GM12875 (cell line): ENCODE measurements at regions not wholly inside any gene's neighbourhood (a gene's known extent, or its start where the extent isn't known, plus 50 kb on each side); places are given as distances from the start of the nearest gene placed in this dataset.

Source experiments
- H3K4me3 ChIP-seq: one replicate; pipeline ENCODE4 v1.5.1; 2011; ENCODE audit warnings: low read depth, low read length, control low read depth
- CTCF ChIP-seq: IDR thresholded peaks from 2 replicates; pipeline ENCODE4 v1.5.1; 2011; ENCODE audit warnings: low read depth, mild to moderate bottlenecking, control low read depth, inconsistent platforms, low read length, moderate library complexity, borderline replicate concordance; ENCODE audit not compliant: insufficient read depth

DNA sequence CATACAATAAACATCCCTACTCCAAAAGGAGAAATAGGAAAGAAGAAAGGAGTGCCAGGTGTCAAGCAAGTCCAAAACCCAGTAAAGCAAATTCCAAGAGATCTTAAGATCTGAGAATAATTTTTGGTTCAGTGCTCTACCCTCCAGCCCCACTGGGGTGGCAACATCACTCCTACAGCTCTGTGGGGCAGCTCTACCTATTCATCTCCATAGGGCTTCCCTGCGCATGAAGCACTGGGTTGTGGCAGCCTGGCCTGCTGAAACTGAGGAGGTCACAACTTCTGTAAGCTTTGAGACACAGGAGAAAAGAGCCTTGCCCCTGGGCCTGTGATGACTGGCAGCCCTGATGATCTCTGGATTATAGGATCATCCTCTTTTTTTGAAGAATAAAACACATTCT, 378.2 kb upstream of the SOX14 start:
- TF ChIP-seq CTCF, result no peak
- H3K4me3 ChIP-seq, result no peak overlapping the region

DNA sequence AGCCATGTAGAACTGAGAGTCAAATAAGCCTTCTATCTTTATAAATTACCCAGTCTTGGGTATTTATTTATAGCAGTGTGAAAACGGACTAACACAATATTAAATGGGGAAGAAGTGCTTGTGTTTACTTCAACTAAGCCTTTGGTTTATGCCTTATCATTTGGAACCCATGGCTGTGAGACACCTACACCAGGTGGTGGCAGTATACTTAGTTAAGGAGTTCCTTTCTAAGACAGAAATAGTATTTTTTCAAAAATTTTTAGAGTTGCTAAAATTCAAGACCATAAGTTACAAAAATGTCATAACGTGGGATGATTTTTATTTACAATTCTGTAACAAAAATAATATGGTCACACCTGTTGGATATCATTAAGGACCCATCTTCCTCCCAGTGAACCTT, 354.5 kb upstream of the SOX14 start:
- H3K4me3 ChIP-seq, result no peak overlapping the region
- 0 out of 2 replicates have a peak, but pooled peaks have one; percentile 7 for TF ChIP-seq CTCF

DNA sequence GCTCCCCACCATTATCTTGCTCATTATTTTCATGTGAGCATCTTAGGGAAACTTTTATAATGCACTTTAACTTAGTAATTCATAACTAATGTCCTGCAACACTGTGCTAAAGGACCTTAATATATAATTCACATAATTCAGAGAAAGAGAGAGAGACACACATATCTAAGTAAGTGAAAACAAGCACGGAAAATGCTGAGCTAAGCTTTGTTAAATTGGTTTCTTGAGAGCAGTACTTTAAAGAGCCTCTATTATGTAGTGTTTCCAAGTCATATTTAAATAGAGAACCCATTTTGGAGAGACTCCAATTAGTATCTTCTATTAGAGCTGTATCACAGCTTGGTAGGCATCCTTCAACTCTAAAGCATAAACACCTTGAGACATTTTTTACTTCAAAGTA, 354.1 kb upstream of the SOX14 start:
- no peak for TF ChIP-seq CTCF
- H3K4me3 ChIP-seq, result no peak overlapping the region

DNA sequence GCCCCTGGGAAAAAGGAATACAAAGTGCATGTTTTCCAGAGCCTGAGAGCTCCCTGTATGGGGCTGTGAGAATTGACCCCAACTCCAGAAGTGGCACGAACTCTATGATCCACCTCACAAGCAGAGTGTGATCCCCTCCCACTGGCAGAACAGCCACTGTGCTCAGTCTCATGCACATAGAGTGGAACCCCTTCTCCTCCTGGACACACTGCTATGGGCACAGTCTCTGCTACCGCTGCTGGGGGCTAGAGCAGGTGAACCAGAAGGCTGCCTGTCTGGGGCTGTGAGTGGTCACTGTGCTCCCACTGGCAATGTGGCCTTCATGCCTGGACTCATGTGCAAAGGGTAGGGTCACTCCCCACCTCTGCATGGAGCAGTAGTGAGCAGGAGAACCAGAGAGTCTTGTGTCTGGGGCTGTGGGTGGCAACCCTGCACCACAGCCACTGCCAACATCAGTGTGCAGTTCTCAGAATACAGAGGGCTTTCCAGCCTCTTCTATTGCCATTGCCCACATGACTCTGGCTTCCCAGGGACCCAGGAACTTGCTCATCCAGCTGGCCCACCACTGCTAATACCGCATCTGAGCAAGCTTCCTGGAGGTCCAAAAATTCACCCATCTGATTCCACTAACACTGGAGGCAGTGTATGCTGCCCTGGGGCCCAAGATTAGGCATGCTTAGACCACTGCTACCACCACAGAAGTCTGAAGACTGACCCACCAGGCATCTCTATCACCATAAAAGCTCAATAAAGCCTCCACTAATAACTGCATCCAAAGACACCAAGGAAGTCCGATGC, 343.7 kb upstream of the SOX14 start:
- TF ChIP-seq CTCF, result no peak
- H3K4me3 ChIP-seq, result no peak overlapping the region

DNA sequence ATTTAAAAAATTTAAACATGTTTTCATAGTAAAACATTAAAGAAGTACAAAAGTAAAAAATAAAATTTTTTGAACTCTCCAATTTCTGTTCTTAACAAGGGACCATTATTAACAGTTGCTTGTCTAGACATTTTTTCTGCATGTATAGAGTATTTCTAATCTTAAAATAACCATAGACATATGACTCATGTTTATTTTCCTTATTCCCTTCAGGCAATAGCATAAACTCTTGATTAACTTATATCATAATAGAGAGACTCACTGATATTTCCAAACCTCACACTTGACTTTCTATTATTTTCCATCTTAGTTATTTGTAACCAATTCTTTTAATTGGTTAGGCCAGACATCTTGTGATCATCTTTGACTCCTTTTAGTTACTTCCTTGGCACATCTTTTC, 325.6 kb upstream of the SOX14 start:
- no peak overlapping the region for H3K4me3 ChIP-seq

GRCh38 chr3:137460944-137461343, 303.2 kb upstream of the SOX14 start:
- H3K4me3 ChIP-seq, result no peak overlapping the region

More for the DNA sequence above, 325.6 kb upstream of the SOX14 start:
- no peak for TF ChIP-seq CTCF

More at GRCh38 chr3:137460944-137461343, 303.2 kb upstream of the SOX14 start:
- no peak for TF ChIP-seq CTCF
